GM18511 (cell line): ENCODE measurements at regions not wholly inside any gene's neighbourhood (a gene's known extent, or its start where the extent isn't known, plus 50 kb on each side); places are given as distances from the start of the nearest gene placed in this dataset.
"Not testable (repeated sequence)": the region's sequence is repeated elsewhere in the genome, so short reads cannot be mapped to it uniquely, and the experiment has no call there.

Source experiments
- ATAC-seq: cut with Tn5 transposase; IDR thresholded peaks from one replicate; pipeline ENCODE4 v1.9.1; 2021; ENCODE audit warnings: mild to moderate bottlenecking, moderate library complexity; ENCODE audit not compliant: unreplicated experiment

- ATAC-seq: peak; percentile 63
Measured at GRCh38 chr2:176997074-176997791, 215.4 kb upstream of the HNRNPA3 start.

GRCh38 chr2:176997792-176998169, 214.8 kb upstream of the HNRNPA3 start:
- peak; percentile 15 for ATAC-seq

- ATAC-seq: peak; percentile 65
Measured at GRCh38 chr2:176999301-176999700, 213.3 kb upstream of the HNRNPA3 start.

GRCh38 chr2:177000061-177000714, 212.4 kb upstream of the HNRNPA3 start:
- no peak for ATAC-seq

GRCh38 chr2:177000715-177001072, 211.9 kb upstream of the HNRNPA3 start:
- ATAC-seq: no peak

- no peak for ATAC-seq
Measured at GRCh38 chr2:177001334-177001733, 211.3 kb upstream of the HNRNPA3 start.

GRCh38 chr2:177002983-177003382, 209.6 kb upstream of the HNRNPA3 start:
- no peak for ATAC-seq

- ATAC-seq: not testable (repeated sequence)
Measured at GRCh38 chr2:177007726-177008125, 204.9 kb upstream of the HNRNPA3 start.

- not testable (repeated sequence) for ATAC-seq
Measured at GRCh38 chr2:177008662-177009061, 203.9 kb upstream of the HNRNPA3 start.

- ATAC-seq: no peak
Measured at GRCh38 chr2:177010146-177010545, 202.4 kb upstream of the HNRNPA3 start.

GRCh38 chr2:177010861-177011260, 201.7 kb upstream of the HNRNPA3 start:
- ATAC-seq: no peak

GRCh38 chr2:177014946-177015345, 197.6 kb upstream of the HNRNPA3 start:
- ATAC-seq: no peak

- no peak for ATAC-seq
Measured at GRCh38 chr2:177015356-177015923, 197.2 kb upstream of the HNRNPA3 start.

- no peak for ATAC-seq
Measured at GRCh38 chr2:177020524-177021119, 192.0 kb upstream of the HNRNPA3 start.

GRCh38 chr2:177021706-177022343, 190.8 kb upstream of the HNRNPA3 start:
- no peak for ATAC-seq

GRCh38 chr2:177024765-177025164, 187.8 kb upstream of the HNRNPA3 start:
- ATAC-seq: no peak

GRCh38 chr2:177026253-177026652, 186.3 kb upstream of the HNRNPA3 start:
- ATAC-seq: no peak

GRCh38 chr2:177026956-177027355, 185.6 kb upstream of the HNRNPA3 start:
- no peak for ATAC-seq

- ATAC-seq: no peak
Measured at GRCh38 chr2:177028296-177028695, 184.3 kb upstream of the HNRNPA3 start.

- no peak for ATAC-seq
Measured at GRCh38 chr2:177029075-177029474, 183.5 kb upstream of the HNRNPA3 start.

- ATAC-seq: no peak
Measured at GRCh38 chr2:177029501-177029900, 183.1 kb upstream of the HNRNPA3 start.
